Stimulated activated CD4-positive, alpha-beta T cell treated with anti-CD3 and anti-CD28 coated beads, Interleukin-12 subunit alpha, Interleukin-12 subunit beta, amount 100 ng/mL, for 48 hours (primary cell): ENCODE measurements at regions not wholly inside any gene's neighbourhood (a gene's known extent, or its start where the extent isn't known, plus 50 kb on each side); places are given as distances from the start of the nearest gene placed in this dataset.

Source experiments
- DNase-seq, 3 donors: peaks; one replicate each; pipeline ENCODE4 v3.0.0-alpha.2; 2020; ENCODE audit warnings: low read depth in 2 of 3, low spot score in 1 of 3

- no peak for DNase-seq
Observed at GRCh38 chr5:126364206-126364902, 58.9 kb upstream of the GRAMD2B start.

DNA sequence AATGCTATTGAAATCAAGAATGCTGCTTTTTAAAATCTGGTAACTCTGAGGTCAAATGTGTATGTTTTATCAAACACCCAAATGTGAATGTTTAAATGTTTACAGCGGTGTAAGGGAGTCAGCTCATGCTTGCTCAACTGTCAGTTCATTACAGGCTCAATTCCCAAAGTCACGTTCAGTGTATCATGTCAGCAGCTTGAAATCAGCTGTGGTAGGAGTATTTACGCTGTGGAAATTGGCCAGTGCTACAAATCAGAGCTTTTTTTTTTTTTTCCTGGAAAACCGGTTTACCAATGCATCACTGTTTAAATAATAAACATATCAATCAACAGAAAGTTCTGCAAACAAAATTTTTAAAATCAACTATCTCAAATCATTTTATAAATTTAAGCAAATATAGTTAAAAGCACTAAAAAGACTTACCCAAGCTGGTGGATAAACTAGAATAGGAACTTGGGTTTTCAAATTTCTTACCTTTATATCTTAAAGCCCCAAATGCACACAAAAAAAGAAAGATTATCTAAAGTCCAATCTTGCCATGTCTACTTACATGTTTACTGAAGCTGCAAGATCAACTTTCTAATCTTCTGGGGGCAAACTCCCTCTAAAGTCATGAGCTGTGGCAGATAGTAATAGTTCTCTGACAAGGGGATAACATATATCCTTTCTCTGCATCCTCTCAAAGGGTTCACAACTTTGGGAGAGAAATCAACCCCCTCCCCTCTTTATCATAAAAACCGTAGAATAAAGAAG lies 57.6 kb upstream of the GRAMD2B start:
- DNase-seq, result no peak

DNA sequence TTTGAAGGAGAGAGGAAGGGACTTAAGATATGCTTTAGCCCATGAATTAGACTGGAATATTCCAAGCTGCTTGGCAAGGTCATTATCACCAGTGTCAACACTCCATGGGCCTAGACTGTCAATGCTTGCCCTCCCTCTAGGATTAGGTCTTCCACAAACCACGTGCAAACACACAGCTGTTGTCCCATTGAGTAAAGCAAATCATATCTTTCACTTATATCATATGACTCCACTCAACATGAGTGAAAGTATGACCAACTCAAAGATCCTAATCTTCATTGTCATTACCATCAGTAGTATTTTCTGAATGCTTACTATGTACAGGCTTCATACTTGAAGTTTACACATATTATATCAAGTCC lies 57.0 kb upstream of the GRAMD2B start:
- no peak for DNase-seq

DNA sequence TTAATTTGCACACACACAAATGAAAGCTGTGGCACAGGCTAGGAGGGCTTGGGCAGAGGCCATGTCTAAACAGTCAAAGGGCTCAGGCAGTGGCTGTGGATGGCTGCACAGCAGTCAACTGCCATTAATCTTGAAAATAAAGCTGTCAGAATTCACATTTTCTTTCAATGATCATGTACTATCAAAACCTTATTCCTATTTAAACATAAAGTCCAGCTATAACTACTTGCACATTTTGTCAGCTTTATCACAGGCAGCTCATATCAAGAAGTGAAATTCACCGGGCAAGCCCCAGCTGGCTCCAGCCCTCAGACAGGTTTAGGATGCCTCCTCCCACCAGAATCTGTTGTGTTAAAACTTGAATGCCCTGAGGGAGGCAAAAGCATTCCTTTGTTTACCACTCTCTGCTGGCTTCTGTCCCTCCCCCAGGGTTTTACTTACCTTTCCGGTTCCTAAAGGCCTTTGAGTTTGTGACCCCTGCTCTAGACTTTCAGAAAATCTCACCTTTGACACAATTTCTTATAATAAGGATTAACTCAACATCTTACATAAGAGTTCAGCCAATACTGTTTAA lies 54.9 kb upstream of the GRAMD2B start:
- no peak for DNase-seq

DNA sequence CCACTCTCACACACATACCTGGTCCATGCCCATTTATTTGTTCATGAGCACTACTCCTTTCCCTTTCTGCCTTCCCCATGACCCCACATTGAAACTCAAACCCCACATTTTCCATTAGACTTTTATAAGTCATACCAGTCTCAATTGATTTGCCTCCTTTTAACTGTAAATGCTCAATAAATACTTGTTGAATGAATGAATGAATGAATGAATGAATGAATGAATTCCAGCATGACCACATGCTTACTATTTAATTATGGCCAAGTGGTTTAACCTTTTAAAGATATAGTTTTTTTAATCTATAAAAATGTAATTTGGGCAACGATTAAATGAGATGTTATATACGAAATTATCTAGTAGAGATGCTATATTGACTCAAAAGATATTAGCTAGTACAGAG lies 54.1 kb upstream of the GRAMD2B start:
- no peak for DNase-seq

DNA sequence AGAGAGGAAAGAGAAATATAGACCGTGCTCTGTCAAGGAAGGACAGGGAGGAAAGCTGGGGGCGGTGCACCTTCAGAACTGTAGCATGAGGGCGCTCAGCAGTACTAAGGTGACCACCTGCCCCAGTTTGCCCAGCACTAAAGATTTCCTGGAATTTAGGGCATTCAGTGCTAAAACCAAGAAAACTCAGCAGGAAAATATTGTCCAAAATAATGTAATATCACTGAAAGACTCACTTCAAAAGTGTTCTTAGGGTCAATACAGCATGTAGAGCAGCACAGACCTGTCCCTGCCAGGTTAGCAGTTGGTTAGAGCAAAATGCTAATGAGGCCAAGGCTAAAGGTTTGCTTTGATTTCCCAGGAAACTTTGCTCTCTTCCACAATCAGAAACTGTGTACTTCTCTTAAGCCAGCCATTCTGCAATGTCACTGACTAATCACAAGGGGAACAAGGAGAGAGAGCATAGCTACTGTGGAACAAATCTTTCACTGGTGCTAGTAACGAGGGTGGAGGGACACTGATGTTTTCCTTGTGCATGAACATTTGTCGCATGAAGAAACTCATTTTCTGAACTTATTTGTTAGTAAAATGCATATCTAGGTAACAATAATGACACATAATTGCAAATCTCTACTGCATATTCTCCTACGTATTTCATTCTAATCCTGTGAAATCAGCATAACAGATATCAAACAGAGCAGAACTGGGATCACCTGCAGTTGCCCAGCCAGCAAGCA lies 53.0 kb upstream of the GRAMD2B start:
- no peak for DNase-seq

GRCh38 chr5:126370796-126371718 lies 52.2 kb upstream of the GRAMD2B start:
- DNase-seq, result no peak

DNA sequence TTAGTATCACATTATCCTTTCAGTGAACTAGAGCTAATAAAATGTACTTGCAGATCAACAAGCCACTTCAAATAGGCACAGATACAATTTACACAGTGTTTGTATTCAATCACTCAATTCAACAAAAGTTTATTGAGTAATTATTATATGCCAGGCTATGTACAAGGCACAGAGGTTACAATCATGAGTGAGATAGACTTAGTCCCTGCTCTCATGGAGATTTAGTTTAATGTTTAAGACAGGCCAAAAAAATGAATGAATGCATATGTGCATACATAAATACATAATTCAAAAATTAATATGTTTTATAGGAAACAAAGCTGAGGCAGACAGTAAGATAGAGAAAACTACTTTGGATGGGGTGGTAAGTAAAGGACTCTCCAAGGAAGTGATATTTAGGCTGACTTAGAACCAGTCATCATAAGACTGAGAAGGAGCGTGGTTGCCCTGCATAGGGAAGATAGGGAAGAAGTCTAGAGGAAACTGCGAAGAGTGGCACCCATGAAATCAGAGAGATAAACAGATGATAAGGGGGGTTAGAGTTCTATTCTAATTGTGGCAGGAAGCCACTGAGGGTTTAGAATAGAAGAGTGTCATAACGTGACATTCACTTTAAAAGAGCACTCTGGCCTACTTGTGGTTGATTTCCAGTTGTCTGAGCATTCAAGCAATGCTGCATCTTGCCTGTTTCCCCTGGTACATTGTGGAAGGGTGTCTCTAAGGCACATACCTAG lies 49.7 kb upstream of the GRAMD2B start:
- no peak for DNase-seq
